H1 (cell line): ENCODE measurements at regions not wholly inside any gene's neighbourhood (a gene's known extent, or its start where the extent isn't known, plus 50 kb on each side); places are given as distances from the start of the nearest gene placed in this dataset.

ENCODE experiments used
- CHD2 ChIP-seq: IDR thresholded peaks from 2 replicates; pipeline ENCODE4 v1.6.1; 2012; ENCODE audit warnings: low read length, improper control_type of control experiment
- CTCF ChIP-seq, 3 experiments: IDR thresholded peaks; 1 replicate in 2 of 3; 2 replicates in 1 of 3; pipeline versions ENCODE4 v1.5.1 to v1.6.1; 2011; ENCODE audit warnings: low read length in 3 of 3, mild to moderate bottlenecking in 3 of 3, inconsistent platforms in 2 of 3, low read depth in 1 of 3, moderate library complexity in 1 of 3; ENCODE audit not compliant: insufficient read depth in 1 of 3; ENCODE audit errors: control extremely low read depth in 1 of 3
- EP300 ChIP-seq, 2 experiments: IDR thresholded peaks; 1 replicate in 1 of 2; 2 replicates in 1 of 2; pipeline ENCODE4 v1.6.1; 2011 to 2012; ENCODE audit warnings: low read depth in 2 of 2, low read length in 2 of 2, mild to moderate bottlenecking in 2 of 2, borderline replicate concordance in 1 of 2, inconsistent platforms in 1 of 2, moderate library complexity in 1 of 2
- FOSL1 ChIP-seq: IDR thresholded peaks from 2 replicates; pipeline ENCODE4 v1.6.1; 2011; ENCODE audit warnings: mild to moderate bottlenecking, low read depth, low read length, moderate library complexity; ENCODE audit not compliant: insufficient read depth
- POLR2A ChIP-seq, 2 experiments: IDR thresholded peaks; 1 replicate in 1 of 2; 2 replicates in 1 of 2; pipeline ENCODE4 v1.6.1; 2011; ENCODE audit warnings: low read depth in 2 of 2, low read length in 2 of 2, mild to moderate bottlenecking in 2 of 2; ENCODE audit errors: control extremely low read depth in 1 of 2
- SUZ12 ChIP-seq: fragments of 200-600 bp; sonication (generic); IDR thresholded peaks from 2 replicates; pipeline ENCODE4 v1.6.1; 2012; ENCODE audit warnings: mild to moderate bottlenecking, inconsistent platforms, low read length, moderate library complexity, mixed read lengths
- YY1 ChIP-seq: IDR thresholded peaks from 2 replicates; pipeline ENCODE4 v1.6.1; 2011; ENCODE audit warnings: low read depth, mild to moderate bottlenecking, low read length

DNA sequence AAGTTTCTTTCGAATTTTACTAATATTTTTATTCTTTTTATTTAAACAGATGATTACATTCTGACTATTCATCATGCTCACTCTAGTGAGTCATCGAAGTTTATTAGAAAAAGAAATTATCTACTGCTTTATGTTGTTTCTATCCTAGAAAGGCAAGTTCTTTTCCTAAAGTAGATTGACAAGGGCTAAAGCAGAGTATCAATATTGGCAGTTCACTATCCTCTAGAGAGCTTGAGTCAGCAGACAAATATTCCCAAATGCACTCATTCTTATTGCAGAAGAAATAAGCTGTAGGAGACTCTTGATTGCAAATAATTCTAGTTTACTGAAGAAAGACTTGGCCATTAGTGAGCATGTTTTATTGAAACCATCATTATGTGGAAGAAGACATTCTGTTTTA, 911.8 kb downstream of the CENPC start:
- TF ChIP-seq CHD2 (no peak), CTCF (IDR thresholded peaks at IDR 0.05; ENCODE audit: control extremely low read depth in 1 of 3, insufficient read depth in 1 of 3, low read depth in 1 of 3, low read length in 3 of 3) (no peak), SUZ12 (no peak), YY1 (no peak), FOSL1 (no peak), POLR2A (IDR thresholded peaks at IDR 0.05; ENCODE audit: control extremely low read depth in 1 of 2, low read depth in 2 of 2, low read length in 2 of 2) (no peak), EP300 (IDR thresholded peaks at IDR 0.05; ENCODE audit: borderline replicate concordance in 1 of 2, low read depth in 2 of 2, low read length in 2 of 2) (no peak)
